ENCODE measurements at regions not wholly inside any gene's neighbourhood (a gene's known extent, or its start where the extent isn't known, plus 50 kb on each side); places are given as distances from the start of the nearest gene placed in this dataset.

GRCh38 chr2:177328056-177328455 lies 63.5 kb upstream of the NFE2L2 start:
- TF ChIP-seq CTCF (IDR thresholded peaks at IDR 0.05; ENCODE audit: low read depth, low read length), result no peak
- no peak for TF ChIP-seq EZH2phosphoT487 (IDR thresholded peaks at IDR 0.05; ENCODE audit: low read depth)
